ENCODE measurements at regions not wholly inside any gene's neighbourhood (a gene's known extent, or its start where the extent isn't known, plus 50 kb on each side); places are given as distances from the start of the nearest gene placed in this dataset.

GRCh38 chr12:82533341-82533740 is 153.4 kb upstream of the TMTC2 start:
- no peak for TF ChIP-seq EZH2phosphoT487 (IDR thresholded peaks at IDR 0.05; ENCODE audit: unreplicated experiment)
- TF ChIP-seq JUNB (IDR thresholded peaks at IDR 0.05; ENCODE audit: unreplicated experiment), result no peak
- TF ChIP-seq POLR2AphosphoS5 (IDR thresholded peaks at IDR 0.05; ENCODE audit: low read depth), result no peak
